Gastroesophageal sphincter (tissue), 4 donors: ENCODE measurements at regions not wholly inside any gene's neighbourhood (a gene's known extent, or its start where the extent isn't known, plus 50 kb on each side); places are given as distances from the start of the nearest gene placed in this dataset.

Experiments used
- ATAC-seq: fragments of 150-250 bp; one replicate; pipeline ENCODE4 v1.9.1; 2016; ENCODE audit warnings: mild to moderate bottlenecking, moderate library complexity
- H3K27ac ChIP-seq, 4 donors: fragments of 200-600 bp; sonication (generic) in 3 of 4; 1 replicate in 3 of 4; 2 replicates in 1 of 4; pipeline ENCODE4 v1.5.1; 2016 to 2019
- H3K27me3 ChIP-seq: fragments of 200-600 bp; sonication (generic); one replicate; pipeline ENCODE4 v1.5.1; 2019
- H3K36me3 ChIP-seq, 2 donors: fragments of 200-600 bp; sonication (generic); one replicate each; pipeline ENCODE4 v1.5.1; 2019; ENCODE audit warnings: control low read depth in 1 of 2
- H3K4me1 ChIP-seq, 3 donors: fragments of 200-600 bp; sonication (generic); 1 replicate in 2 of 3; 2 replicates in 1 of 3; pipeline ENCODE4 v1.5.1; 2016 to 2019; ENCODE audit warnings: control low read depth in 2 of 3
- H3K4me3 ChIP-seq, 2 donors: fragments of 200-600 bp; sonication (generic); one replicate each; pipeline ENCODE4 v1.5.1; 2019; ENCODE audit warnings: mild to moderate bottlenecking in 1 of 2, moderate library complexity in 1 of 2
- H3K9me3 ChIP-seq, 3 donors: fragments of 200-600 bp; sonication (generic); one replicate each; pipeline ENCODE4 v1.5.1; 2017 to 2019; ENCODE audit warnings: control low read depth in 2 of 3
- EP300 ChIP-seq: sonication (generic); formaldehyde crosslinking; IDR thresholded peaks from one replicate; pipeline ENCODE4 v1.6.1; 2017; ENCODE audit warnings: antibody characterized with exemption, mild to moderate bottlenecking
- POLR2A ChIP-seq, 2 donors: fragments of 450-650 bp; IDR thresholded peaks; one replicate each; pipeline ENCODE4 v1.6.1; 2017; ENCODE audit warnings: antibody characterized with exemption in 2 of 2, mild to moderate bottlenecking in 2 of 2, moderate library complexity in 1 of 2
- POLR2AphosphoS5 ChIP-seq: sonication (generic); formaldehyde crosslinking; IDR thresholded peaks from one replicate; pipeline ENCODE4 v1.6.1; 2017; ENCODE audit warnings: antibody characterized with exemption
- WGBS, 2 donors: methylation state at CpG; one replicate each; pipeline ENCODE4 v1.1.5; 2018; ENCODE audit warnings: low coverage in 1 of 2; 5-methylcytosine and 5-hydroxymethylcytosine counted together
- TF ChIP-seq, protein P1 (sequence below), 4 experiments: fragments of 200-600 bp in 2 of 4; fragments of 450-650 bp in 2 of 4; sonication (generic) in 1 of 4; IDR thresholded peaks; one replicate each; pipeline ENCODE4 v1.5.1; 2017 to 2019; ENCODE audit warnings: antibody characterized with exemption in 4 of 4, mild to moderate bottlenecking in 2 of 4, moderate library complexity in 2 of 4

DNA sequence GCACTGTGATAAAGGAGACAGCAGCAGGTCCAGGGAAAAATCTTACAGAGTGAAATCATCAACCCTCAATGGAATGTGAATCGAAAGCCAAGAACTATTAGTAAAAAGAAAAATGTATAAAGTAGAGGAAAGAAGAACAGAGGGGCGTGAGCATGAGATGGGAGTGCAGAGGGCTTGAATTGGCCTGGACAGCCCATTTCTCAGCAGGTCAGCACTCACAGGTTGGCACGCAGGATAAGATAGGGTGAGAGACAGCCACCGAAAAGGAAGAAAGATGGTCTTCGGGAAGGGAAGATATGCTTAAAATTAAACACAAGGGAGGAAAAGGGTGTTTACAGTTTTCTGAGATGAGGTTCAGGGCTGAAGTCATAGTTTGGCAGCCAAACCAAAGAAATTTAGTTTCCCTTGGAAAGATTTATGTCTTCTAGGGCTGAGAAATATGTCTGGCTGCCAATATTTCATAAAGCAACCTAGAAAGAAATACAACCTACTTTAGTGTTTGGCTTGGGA lies 524.7 kb downstream of the SPATA31D1 start:
- Histone ChIP-seq H3K36me3 (no peaks in the 10 kb centered on the region), H3K27me3 (no peaks in the 10 kb centered on the region), H3K27ac (peak overlapping the region in 3 of 4 donors; percentile 22 to 67 (median 52)), H3K9me3 (no peaks in the 10 kb centered on the region), H3K4me3 (no peak overlapping the region), H3K4me1 (peaks cover 0 to 25% (median 14%) of the 10 kb centered on the region in 3 donors)
- peak; percentile 46 for TF ChIP-seq POLR2AphosphoS5
- no peak for TF ChIP-seq EP300
- 5 to 8% methylated on average over 5 of the region's 5 CpGs for WGBS, 2 donors
- ATAC-seq: no peak

DNA sequence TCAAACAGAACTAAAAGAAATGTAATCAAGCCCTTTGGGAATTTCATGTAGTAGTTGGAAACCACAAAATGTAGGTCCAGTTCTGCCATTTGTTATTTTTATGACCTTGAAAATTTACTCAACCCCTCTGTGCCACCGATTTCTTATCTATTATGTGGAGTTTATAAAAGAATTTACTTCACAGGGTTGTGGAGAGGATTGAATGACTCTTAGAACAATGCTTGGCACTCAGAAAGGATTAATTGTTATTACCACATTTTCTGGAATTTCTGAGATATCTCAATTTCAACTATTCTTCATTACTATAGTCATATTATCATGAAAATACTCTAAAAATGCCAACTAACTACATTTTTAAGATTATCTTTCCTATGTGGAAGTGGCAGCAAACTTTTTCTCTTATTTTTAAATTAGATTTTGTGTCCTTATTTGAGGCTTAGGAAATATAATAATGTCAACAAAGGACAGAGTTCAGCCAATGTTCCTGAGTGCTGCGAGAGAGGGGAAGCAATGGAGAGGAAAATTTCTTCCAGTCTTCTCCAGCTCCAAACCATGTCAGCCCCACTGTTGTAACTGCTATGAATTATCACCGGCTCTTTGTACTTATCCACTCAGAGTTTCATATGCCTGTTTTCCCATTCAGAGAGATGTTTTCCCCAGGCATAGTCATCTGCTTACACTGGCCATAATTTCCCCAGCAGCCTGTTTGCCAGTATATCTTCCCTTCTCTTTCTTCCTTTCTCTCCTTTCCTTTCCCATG lies 525.6 kb downstream of the SPATA31D1 start:
- TF ChIP-seq POLR2AphosphoS5: no peak
- no peak for TF ChIP-seq POLR2A (IDR thresholded peaks at IDR 0.05)
- TF ChIP-seq EP300: no peak
- TF ChIP-seq, protein P1, sequence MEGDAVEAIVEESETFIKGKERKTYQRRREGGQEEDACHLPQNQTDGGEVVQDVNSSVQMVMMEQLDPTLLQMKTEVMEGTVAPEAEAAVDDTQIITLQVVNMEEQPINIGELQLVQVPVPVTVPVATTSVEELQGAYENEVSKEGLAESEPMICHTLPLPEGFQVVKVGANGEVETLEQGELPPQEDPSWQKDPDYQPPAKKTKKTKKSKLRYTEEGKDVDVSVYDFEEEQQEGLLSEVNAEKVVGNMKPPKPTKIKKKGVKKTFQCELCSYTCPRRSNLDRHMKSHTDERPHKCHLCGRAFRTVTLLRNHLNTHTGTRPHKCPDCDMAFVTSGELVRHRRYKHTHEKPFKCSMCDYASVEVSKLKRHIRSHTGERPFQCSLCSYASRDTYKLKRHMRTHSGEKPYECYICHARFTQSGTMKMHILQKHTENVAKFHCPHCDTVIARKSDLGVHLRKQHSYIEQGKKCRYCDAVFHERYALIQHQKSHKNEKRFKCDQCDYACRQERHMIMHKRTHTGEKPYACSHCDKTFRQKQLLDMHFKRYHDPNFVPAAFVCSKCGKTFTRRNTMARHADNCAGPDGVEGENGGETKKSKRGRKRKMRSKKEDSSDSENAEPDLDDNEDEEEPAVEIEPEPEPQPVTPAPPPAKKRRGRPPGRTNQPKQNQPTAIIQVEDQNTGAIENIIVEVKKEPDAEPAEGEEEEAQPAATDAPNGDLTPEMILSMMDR (IDR thresholded peaks at IDR 0.05): no peak
- Histone ChIP-seq H3K36me3 (no peaks in the 10 kb centered on the region), H3K4me3 (no peak overlapping the region), H3K27me3 (no peaks in the 10 kb centered on the region), H3K4me1 (peaks cover 0 to 25% (median 14%) of the 10 kb centered on the region in 3 donors), H3K9me3 (no peaks in the 10 kb centered on the region), H3K27ac (peak overlapping the region in 2 of 4 donors; percentile 52 to 67)
- 27 to 36% methylated on average over 3 of the region's 3 CpGs for WGBS, 2 donors
- peak; percentile 43 for ATAC-seq

DNA sequence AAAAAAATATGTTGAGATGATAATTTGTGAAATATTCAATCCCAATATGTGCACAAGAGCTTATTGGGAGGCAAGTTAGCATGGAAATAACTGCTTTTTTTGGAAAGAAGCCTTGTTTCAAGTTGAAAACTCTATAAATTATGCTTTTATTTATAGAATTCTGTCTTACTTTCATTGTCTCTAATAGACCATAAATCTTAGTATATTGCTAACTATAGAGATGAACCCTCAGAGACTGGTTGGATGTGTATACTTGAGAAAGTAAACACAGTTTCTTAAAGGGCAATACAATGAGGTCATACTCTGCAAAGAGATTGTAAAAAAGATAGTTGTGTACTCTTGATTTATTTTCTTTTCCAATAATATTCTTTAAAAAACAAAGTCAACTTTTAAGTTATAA lies 530.3 kb downstream of the SPATA31D1 start:
- Histone ChIP-seq H3K4me1 (peaks cover 0 to 14% (median 7%) of the 10 kb centered on the region in 3 donors), H3K27ac (no peak overlapping the region), H3K36me3 (no peaks in the 10 kb centered on the region), H3K4me3 (no peak overlapping the region), H3K27me3 (no peaks in the 10 kb centered on the region), H3K9me3 (no peaks in the 10 kb centered on the region)
- TF ChIP-seq, protein P1 (IDR thresholded peaks at IDR 0.05): no peak
- no peak for TF ChIP-seq POLR2AphosphoS5
- TF ChIP-seq POLR2A (IDR thresholded peaks at IDR 0.05): no peak
- TF ChIP-seq EP300: no peak
- ATAC-seq: no peak

DNA sequence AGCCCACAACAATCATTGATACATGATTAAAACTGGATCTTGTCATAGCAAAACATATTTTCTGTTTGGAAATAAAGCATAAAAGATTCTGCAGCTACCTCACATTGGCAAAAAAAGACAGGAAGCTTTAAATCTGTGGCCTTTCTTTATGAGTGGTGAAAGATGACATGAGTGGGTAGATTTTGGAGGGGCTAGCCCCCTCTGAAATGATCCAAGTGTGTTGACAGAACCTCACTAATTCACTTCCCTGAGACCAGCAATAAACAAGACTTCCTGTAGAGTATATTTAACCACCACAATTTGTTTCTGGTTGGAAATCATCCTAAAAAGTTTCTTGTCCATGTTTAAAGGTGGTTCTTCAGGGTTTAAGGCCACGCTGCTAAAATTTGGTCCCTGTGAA lies 530.8 kb downstream of the SPATA31D1 start:
- no peak overlapping the region for H3K27ac ChIP-seq
- no peak overlapping the region for H3K4me3 ChIP-seq
- ATAC-seq: no peak
- H3K9me3 ChIP-seq: no peaks in the 10 kb centered on the region
- no peaks in the 10 kb centered on the region for H3K36me3 ChIP-seq
- no peak for TF ChIP-seq POLR2A (IDR thresholded peaks at IDR 0.05)
- TF ChIP-seq, protein P1 (IDR thresholded peaks at IDR 0.05): no peak
- H3K4me1 ChIP-seq: peaks cover 0 to 9% (median 4%) of the 10 kb centered on the region in 3 donors
- no peaks in the 10 kb centered on the region for H3K27me3 ChIP-seq
- WGBS, 2 donors: 73 to 78% methylated on average over 1 of the region's 1 CpG

DNA sequence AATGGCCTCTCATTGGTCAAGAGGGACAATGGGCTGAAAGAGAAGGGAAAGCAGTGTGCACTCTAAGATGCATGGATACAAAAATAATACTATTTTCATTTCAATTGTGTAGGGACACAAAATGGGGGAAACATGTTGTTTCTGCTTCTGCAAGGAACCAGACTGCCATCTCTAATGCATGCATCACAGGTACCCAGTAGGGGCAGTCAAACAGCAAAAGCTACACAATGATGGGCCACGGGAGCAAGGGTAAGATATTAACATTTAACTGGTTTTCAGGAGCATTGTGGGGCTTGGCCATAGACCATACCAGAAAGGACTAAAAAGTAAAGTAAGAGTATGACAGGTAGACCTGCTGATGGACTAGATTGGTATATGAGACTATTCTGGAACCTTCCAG lies 535.8 kb downstream of the SPATA31D1 start:
- peaks cover 0 to 25% (median 0%) of the 10 kb centered on the region in 3 donors for H3K9me3 ChIP-seq
- H3K36me3 ChIP-seq: no peaks in the 10 kb centered on the region
- TF ChIP-seq EP300: no peak
- TF ChIP-seq POLR2AphosphoS5: no peak
- no peak for TF ChIP-seq POLR2A (IDR thresholded peaks at IDR 0.05)
- TF ChIP-seq, protein P1 (IDR thresholded peaks at IDR 0.05): no peak
- WGBS, 2 donors: 86 to 91% methylated on average over 1 of the region's 1 CpG
- no peak overlapping the region for H3K27ac ChIP-seq
- ATAC-seq: no peak
- no peaks in the 10 kb centered on the region for H3K4me1 ChIP-seq
- H3K4me3 ChIP-seq: no peak overlapping the region
- no peaks in the 10 kb centered on the region for H3K27me3 ChIP-seq
